OCI-LY1 (cell line): ENCODE measurements at regions not wholly inside any gene's neighbourhood (a gene's known extent, or its start where the extent isn't known, plus 50 kb on each side); places are given as distances from the start of the nearest gene placed in this dataset.

Experiments
- EZH2 ChIP-seq: fragments of 200-600 bp; sonication (generic), shearing (Covaris generic); IDR thresholded peaks from 2 replicates; pipeline ENCODE4 v1.8.0; 2017; ENCODE audit warnings: borderline replicate concordance, mixed run types, mild to moderate bottlenecking, antibody characterized with exemption, low read length, moderate library complexity, mixed read lengths
- TF ChIP-seq, protein P1 (sequence below): fragments of 200-600 bp; sonication (generic), shearing (Covaris generic); IDR thresholded peaks from 2 replicates; pipeline ENCODE4 v1.5.1; 2017; ENCODE audit warnings: mild to moderate bottlenecking, antibody characterized with exemption, low read length, moderate library complexity, mixed read lengths

- TF ChIP-seq, protein P1, sequence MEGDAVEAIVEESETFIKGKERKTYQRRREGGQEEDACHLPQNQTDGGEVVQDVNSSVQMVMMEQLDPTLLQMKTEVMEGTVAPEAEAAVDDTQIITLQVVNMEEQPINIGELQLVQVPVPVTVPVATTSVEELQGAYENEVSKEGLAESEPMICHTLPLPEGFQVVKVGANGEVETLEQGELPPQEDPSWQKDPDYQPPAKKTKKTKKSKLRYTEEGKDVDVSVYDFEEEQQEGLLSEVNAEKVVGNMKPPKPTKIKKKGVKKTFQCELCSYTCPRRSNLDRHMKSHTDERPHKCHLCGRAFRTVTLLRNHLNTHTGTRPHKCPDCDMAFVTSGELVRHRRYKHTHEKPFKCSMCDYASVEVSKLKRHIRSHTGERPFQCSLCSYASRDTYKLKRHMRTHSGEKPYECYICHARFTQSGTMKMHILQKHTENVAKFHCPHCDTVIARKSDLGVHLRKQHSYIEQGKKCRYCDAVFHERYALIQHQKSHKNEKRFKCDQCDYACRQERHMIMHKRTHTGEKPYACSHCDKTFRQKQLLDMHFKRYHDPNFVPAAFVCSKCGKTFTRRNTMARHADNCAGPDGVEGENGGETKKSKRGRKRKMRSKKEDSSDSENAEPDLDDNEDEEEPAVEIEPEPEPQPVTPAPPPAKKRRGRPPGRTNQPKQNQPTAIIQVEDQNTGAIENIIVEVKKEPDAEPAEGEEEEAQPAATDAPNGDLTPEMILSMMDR = no peak
- TF ChIP-seq EZH2 = no peak
Measured at GRCh38 chr16:59114790-59115189, 380.7 kb upstream of the GOT2 start.
